ENCODE measurements at regions not wholly inside any gene's neighbourhood (a gene's known extent, or its start where the extent isn't known, plus 50 kb on each side); places are given as distances from the start of the nearest gene placed in this dataset.
"Not testable (repeated sequence)": the region's sequence is repeated elsewhere in the genome, so short reads cannot be mapped to it uniquely, and the experiment has no call there.

- DNase-seq = no peak
Observed at GRCh38 chr9:74369844-74370243, 127.3 kb upstream of the RORB start.

- no peak for DNase-seq
Observed at GRCh38 chr9:74373348-74373747, 123.8 kb upstream of the RORB start.

GRCh38 chr9:74379718-74380117, 117.4 kb upstream of the RORB start:
- DNase-seq = no peak

- no peak for DNase-seq
Observed at GRCh38 chr9:74391816-74392215, 105.3 kb upstream of the RORB start.

- DNase-seq = no peak
Observed at GRCh38 chr9:74403581-74403980, 93.6 kb upstream of the RORB start.

- no peak for DNase-seq
Observed at GRCh38 chr9:74404620-74405019, 92.5 kb upstream of the RORB start.

GRCh38 chr9:74407166-74407565, 90.0 kb upstream of the RORB start:
- no peak for DNase-seq

- DNase-seq = no peak
Observed at GRCh38 chr9:74412236-74412979, 84.7 kb upstream of the RORB start.

GRCh38 chr9:74413876-74414275, 83.3 kb upstream of the RORB start:
- no peak for DNase-seq

GRCh38 chr9:74414325-74414724, 82.8 kb upstream of the RORB start:
- no peak for DNase-seq

GRCh38 chr9:74415995-74416394, 81.1 kb upstream of the RORB start:
- DNase-seq = no peak

- not testable (repeated sequence) for DNase-seq
Observed at GRCh38 chr9:74424488-74424887, 72.6 kb upstream of the RORB start.

- DNase-seq = no peak
Observed at GRCh38 chr9:74431467-74431866, 65.7 kb upstream of the RORB start.

- no peak for DNase-seq
Observed at GRCh38 chr9:74443036-74443750, 53.9 kb upstream of the RORB start.

GRCh38 chr9:74444369-74444768, 52.8 kb upstream of the RORB start:
- DNase-seq = no peak

Measured in CD4-positive, alpha-beta T cell treated with Interleukin-4 for 4 hours (primary cell).